Fibroblast of upper back skin (primary cell): ENCODE measurements at regions not wholly inside any gene's neighbourhood (a gene's known extent, or its start where the extent isn't known, plus 50 kb on each side); places are given as distances from the start of the nearest gene placed in this dataset.
"Not testable (repeated sequence)": the region's sequence is repeated elsewhere in the genome, so short reads cannot be mapped to it uniquely, and the experiment has no call there.

ENCODE experiments used
- DNase-seq: peaks from one replicate; pipeline ENCODE4 v3.0.0-alpha.2; 2013

DNA sequence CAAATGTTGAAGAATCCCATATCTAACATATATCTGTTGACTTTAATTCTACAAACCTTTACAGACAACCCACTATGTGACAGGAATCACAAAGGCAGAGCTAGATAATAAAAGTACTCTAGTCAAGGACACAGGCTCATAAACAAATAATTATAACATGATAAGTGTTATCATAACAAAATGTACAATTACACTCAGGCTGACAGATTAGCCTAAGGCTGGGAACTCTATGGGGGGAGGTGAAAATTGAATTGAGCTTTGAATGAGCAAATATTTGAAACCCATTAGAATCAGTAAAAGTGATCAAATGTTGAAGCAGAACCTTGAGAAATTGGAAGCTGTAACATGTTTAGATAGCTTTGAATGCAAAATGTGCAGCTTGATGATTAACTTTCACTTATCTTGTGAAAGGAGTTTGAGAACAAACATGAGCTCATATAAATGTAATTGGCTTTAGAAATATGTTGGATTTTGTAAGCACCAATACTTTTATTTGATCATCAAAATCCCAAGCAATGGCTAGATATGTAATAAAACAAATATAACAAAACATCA, 970.2 kb downstream of the SORCS3 start:
- no peak for DNase-seq

DNA sequence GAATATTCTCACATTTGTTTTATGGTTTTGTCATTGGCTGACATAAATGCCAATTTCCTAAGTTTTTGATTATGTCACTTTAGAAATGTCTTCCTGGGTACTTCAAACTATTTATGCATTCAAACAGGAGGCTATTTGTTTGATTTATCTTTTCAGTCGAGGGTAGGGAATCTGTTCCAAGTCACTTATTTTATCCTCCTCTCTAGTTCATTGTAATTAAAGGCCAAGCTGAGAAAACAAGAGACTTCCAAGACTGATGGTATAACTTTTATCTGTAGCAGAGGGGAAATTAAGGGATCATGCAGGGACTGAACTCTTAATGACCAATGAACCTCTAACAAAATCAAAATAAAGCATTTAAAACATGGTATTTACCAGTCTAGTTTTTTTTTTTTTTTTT, 968.4 kb downstream of the SORCS3 start:
- no peak for DNase-seq

- DNase-seq = no peak
Measured at GRCh38 chr10:105605918-105606317, 964.8 kb downstream of the SORCS3 start.

DNA sequence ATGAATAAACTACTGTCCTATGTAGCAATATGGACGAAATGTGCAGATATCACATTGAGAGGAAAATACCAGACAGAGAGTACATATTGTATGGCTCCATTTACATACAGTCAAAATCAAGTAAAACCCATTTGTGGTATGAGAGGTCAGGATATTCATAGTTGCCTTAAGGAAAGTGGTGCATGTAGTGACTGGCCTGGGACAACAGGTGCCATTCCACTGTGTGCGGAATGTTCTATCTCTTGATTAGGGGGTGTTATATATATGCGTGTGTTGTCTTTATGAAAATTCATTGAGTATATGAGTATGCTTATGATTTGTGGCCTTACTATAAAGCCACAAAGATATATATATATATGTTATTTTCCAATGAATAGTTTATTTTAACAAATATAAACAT, 964.0 kb downstream of the SORCS3 start:
- no peak for DNase-seq

- DNase-seq = no peak
Measured at GRCh38 chr10:105598207-105598606, 957.1 kb downstream of the SORCS3 start.

- peak; percentile 3 for DNase-seq
Measured at GRCh38 chr10:105597312-105597711, 956.2 kb downstream of the SORCS3 start.

DNA sequence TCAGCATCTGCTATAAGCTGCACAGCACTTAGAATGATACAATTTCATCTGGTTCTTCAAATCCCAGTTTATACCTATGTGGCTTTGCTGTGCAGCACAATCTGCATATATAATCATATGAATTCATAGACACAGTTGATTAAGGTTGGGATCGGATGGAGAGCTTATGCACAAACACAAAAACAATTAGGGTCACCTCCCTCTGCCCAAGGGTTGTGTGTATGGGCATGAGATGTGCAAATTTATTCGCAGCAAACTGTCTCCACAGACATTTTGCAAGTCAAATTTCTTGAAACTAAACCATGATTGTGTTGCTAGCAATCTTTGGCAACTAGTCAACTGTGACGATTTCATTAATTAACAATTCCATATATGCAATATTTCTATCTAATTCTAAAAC, 955.7 kb downstream of the SORCS3 start:
- DNase-seq = no peak

DNA sequence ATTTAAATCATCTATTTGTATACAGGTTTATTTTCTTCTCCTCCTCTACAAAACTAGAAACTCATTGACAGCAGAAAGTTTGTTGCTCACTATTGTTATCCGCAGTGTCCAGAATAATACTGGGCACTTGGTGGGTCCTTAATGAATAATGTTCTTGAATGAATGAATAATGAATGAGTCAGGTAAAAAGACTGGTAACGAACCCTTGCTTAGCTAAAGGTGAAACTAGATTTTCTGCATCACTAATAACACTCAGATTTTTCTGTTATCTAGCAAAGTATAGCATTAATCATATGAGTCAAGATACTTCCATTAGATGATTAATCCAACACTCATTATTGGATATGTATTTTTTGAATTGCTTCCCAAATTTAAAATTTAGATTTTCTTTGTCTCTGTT, 953.2 kb downstream of the SORCS3 start:
- no peak for DNase-seq

GRCh38 chr10:105592468-105592867, 951.4 kb downstream of the SORCS3 start:
- peak; percentile 1 for DNase-seq

DNA sequence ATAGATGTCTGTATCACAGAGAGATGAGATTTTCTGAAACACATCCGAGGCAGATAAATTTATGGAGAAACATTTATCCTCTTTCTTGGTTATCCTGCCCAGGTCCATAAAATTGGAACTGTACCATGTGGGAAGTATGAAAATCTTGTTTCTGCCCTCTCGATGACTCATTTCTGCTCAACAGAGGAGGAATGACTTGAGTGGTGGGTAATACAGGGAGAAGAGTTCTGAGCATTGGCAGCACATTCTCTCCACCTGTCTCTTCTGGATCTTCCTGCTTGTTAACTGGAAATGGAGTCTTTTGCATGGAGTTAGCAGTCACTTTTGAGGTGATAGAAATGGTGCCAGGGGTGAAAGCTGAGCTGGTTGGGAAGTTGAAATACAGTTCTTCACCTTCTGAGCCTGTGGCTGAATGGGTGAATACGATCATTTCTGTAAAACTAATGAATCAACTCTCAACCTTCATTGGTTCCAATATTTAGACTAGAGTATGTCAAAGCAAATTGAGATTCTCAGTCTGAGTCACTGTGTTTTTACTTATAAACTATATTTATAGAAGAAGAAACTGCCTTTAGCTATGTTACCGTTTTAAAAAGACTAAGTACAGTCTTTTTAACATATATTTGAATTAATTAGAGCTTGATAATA, 945.5 kb downstream of the SORCS3 start:
- peak; percentile 5 for DNase-seq

DNA sequence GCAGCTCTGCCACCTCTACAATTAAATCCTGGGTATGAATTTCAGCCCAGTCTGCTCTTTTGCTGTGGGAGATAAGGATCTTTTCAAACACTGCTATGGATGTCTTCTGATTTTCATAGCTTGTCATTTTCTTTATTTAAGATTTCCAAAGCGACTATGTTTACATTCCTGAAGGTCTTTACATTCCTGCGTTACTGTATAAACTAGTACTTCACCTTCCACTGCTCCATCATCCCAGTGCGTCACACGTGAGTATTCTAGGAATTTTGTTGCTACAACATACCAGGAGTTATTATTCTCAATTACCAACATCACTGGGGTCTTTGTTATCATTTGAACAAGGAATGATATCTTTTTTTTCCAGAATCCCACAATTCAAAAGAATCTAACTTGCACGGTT, 944.7 kb downstream of the SORCS3 start:
- peak; percentile 68 for DNase-seq

- DNase-seq = no peak
Measured at GRCh38 chr10:105585171-105585570, 944.1 kb downstream of the SORCS3 start.

DNA sequence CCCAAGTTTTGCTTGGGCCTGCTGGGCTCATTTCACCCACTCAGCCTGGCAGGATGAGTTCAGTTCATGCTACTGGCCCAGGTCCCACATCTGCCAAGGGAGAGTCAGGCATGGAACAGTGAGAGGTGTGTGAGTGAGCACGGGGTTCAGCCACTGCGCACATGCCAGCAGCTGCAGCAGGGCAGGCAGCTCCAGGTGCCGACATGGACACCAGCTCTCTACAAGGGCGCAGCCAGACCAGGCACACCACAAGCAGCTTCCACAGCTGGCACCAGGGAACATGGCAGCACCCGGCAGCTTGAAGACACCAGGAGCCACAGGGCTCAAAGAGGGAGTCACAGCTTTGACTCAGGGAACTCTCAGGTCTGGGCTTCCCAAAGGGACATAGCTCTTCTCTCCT, 938.0 kb downstream of the SORCS3 start:
- DNase-seq = no peak

DNA sequence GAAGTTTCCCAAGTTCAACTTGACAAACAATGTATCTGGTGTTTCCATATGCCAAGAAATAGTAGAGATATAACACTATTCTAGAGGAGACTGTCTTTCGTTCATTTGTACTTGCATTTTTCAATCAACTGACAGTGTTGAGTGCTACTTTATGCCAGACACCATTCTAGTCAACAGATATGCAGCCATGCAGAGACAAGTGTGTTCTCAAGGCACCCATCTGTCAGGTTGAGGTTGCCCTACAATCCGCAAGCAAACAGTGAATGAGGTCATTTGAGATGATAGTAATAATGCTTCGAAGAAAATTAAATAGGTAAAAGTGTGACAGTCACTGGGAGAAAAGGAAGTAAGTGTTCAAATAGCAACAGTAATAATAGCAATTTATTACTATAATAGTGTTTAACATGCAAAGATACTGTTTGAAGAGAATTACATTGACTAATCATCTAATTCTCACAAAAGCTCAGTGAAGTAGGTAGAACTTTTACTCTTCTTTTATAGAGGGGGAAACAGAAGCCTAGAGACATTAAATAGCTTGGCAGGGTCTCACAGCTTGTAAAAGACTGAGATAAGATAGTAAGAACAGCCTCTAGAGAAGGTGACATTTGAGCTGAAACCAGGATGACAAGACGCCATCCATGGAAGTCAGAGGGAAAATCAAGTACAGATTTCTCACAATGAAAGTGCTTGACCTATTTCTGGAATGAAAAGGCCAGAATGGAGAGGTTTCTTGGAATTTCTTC, 936.9 kb downstream of the SORCS3 start:
- no peak for DNase-seq

GRCh38 chr10:105559333-105560097, 918.4 kb downstream of the SORCS3 start:
- DNase-seq = no peak

DNA sequence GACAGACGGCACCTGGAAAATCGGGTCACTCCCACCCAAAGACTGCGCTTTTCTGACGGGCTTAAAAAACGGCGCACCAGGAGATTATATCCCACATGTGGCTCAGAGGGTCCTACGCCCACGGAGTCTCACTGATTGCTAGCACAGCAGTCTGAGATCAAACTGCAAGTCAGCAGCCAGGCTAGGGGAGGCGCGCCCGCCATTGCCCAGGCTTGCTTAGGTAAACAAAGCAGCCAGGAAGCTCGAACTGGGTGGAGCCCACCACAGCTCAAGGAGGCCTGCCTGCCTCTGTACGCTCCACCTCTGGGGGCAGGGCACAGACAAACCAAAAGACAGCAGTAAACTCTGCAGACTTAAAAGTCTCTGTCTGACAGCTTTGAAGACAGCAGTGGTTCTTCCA, 909.4 kb downstream of the SORCS3 start:
- not testable (repeated sequence) for DNase-seq

GRCh38 chr10:105549731-105550130, 908.6 kb downstream of the SORCS3 start:
- no peak for DNase-seq

GRCh38 chr10:105545101-105545500, 904.0 kb downstream of the SORCS3 start:
- no peak for DNase-seq

GRCh38 chr10:105540381-105540780, 899.3 kb downstream of the SORCS3 start:
- DNase-seq = no peak

- DNase-seq = no peak
Measured at GRCh38 chr10:105538874-105539273, 897.8 kb downstream of the SORCS3 start.

GRCh38 chr10:105535478-105535877, 894.4 kb downstream of the SORCS3 start:
- DNase-seq = no peak

DNA sequence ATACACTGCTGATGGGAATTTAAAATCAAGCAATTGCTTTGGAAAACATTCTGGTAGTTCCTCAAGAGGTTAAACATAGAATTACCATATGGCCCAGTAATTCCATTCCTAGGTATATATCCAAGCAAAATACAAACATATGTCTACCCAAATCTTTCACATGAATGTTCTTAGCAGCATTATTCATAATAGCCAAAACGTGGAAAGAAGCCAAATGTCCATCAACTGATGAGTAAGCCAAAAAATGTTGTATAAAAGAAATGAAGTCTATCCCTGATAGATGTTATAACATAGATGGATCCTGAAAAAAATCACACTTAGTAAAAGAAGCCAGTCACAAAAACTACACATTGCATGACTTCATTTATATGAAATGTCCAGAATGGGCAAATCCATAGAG, 893.0 kb downstream of the SORCS3 start:
- DNase-seq = no peak

DNA sequence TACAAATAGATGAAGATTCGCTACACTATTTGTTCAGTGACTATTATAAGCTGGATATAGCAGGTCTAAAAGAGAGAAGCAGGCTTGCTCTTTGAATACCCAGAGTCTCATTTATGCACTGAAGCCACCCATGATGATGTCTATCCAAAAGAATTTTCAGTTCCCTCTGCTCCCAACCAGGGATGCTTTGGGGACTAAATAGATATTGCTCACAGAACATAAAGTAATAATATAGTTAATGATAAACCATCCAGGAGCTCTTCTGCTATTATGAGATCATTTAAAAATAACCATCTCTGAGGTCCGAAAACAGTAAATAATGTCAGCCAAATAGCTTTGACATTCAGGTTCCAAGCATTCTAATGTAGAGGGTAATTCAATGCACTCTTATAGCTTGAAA, 875.4 kb downstream of the SORCS3 start:
- no peak for DNase-seq

DNA sequence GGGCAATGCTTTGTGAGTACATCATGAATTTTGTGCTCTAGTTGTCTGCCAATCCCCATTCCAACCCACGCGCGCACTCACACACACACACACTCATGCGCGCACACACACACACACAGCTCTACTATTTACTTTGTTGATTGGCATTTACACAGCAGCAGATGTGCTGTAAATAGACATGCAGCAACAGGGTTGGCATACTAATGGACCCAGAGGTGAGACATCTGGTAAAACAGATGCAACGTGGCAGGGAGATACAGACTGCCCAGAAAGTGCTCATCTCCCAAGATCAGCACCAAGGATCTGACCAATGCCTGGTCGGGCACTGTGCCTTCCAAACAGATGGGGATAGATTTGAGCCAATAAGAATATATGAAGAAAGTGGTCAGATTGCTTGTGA, 873.0 kb downstream of the SORCS3 start:
- DNase-seq = no peak
